ENCODE measurements at regions not wholly inside any gene's neighbourhood (a gene's known extent, or its start where the extent isn't known, plus 50 kb on each side); places are given as distances from the start of the nearest gene placed in this dataset.

DNA sequence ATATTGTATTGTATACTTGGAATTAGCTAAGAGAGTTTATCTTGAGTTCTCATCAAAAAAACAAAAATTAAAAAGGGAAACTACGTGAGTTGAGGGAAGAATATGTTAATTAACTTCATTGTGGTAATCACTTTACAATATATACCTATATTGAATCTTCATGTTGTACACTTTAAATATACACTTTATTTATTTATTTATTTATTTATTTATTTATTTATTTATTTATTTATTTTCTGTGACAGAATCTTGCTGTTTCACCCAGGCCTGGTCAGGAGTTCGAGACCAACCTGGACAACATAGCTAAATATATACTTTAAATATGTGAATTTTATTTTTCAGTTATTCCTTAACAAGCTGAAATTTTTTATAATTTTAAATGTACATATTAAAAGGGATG is 74.1 kb downstream of the VIP start:
- Histone ChIP-seq H2AK5ac (ENCODE audit: low read depth, low read length) (no peak overlapping the region), H4K91ac (ENCODE audit: insufficient read depth, low read depth, low read length) (no peak overlapping the region), H3K4me1 (ENCODE audit: control insufficient read depth, insufficient read depth, low read length) (no peaks in the 10 kb centered on the region), H3K79me1 (ENCODE audit: low read depth in 1 of 2, low read length in 2 of 2) (no peaks in the 10 kb centered on the region), H3K14ac (replicated peaks; ENCODE audit: low read depth, low read length) (no peak overlapping the region), H3K9me3 (ENCODE audit: control insufficient read depth, insufficient read depth, low read length) (no peaks in the 10 kb centered on the region), H2AK9ac (replicated peaks; ENCODE audit: low read depth, low read length, poor library complexity) (no peak overlapping the region), H4K5ac (ENCODE audit: low read depth, low read length) (no peak overlapping the region), H3K9ac (ENCODE audit: low read depth, low read length) (no peak overlapping the region), H3K36me3 (ENCODE audit: control insufficient read depth, insufficient read depth, low read length) (no peaks in the 10 kb centered on the region), H4K8ac (ENCODE audit: low read depth in 2 of 2, low read length in 2 of 2) (no peak overlapping the region), H3K9me1 (ENCODE audit: insufficient read depth, low read length) (no peaks in the 10 kb centered on the region), H3K4me2 (ENCODE audit: low read depth, low read length) (no peak overlapping the region), H3K27ac (ENCODE audit: insufficient read depth, low read length) (no peak overlapping the region), H3K4me3 (ENCODE audit: insufficient read depth, low read depth, low read length) (no peak overlapping the region), H2AFZ (replicated peaks; ENCODE audit: low read length, poor library complexity) (no peak overlapping the region), H3K56ac (ENCODE audit: extremely low read depth, insufficient read depth, low read length) (no peak overlapping the region), H3K27me3 (ENCODE audit: control insufficient read depth, insufficient read depth, low read length) (no peaks in the 10 kb centered on the region; the same call in 1 of the 2 replicates), H4K20me1 (ENCODE audit: insufficient read depth, low read length) (no peaks in the 10 kb centered on the region), H2BK15ac (ENCODE audit: low read depth, low read length) (no peak overlapping the region), H2BK20ac (ENCODE audit: low read depth, low read length) (no peak overlapping the region), H3K23ac (ENCODE audit: low read depth, low read length) (no peak overlapping the region), H3K4ac (ENCODE audit: low read depth, low read length) (no peak overlapping the region), H2BK120ac (ENCODE audit: low read depth, low read length) (no peak overlapping the region), H3K18ac (ENCODE audit: low read depth, low read length) (no peak overlapping the region), H2BK5ac (ENCODE audit: low read depth, low read length, poor library complexity, severe bottlenecking) (no peak overlapping the region)
- intact Hi-C loops (cut with micrococcal nuclease) (no loop called here), dilution Hi-C loops (cut with HindIII; ENCODE audit: low sequenced_read_pairs, unreplicated experiment) (no loop called here), in situ Hi-C loops (cut with MboI; ENCODE audit: low sequenced_read_pairs) (no loop called here)
- no peak for DNase-seq
- WGBS, 2 experiments (ENCODE audit: extremely low coverage in 2 of 2, insufficient read length in 1 of 2): no CpG with 5 or more reads among the region's 2 CpGs
- no peak for ATAC-seq (ENCODE audit: low read depth)
- BruUV-seq (replicated peaks): no TSS peak
- ChIA-PET CTCF (no interaction called here), POLR2A (ENCODE audit: unreplicated experiment) (interaction anchor here (0.6 kb wide), 1 partner anchor 116 kb away, joined by 3 read pairs; no protein-coding TSS in a partner anchor)
- TF ChIP-seq CHD1 (IDR thresholded peaks at IDR 0.05; ENCODE audit: low read depth, low read length) (no peak), BHLHE40 (IDR thresholded peaks at IDR 0.05; ENCODE audit: low read depth, low read length) (no peak), RCOR1 (IDR thresholded peaks at IDR 0.05; ENCODE audit: insufficient replicate concordance, low read length) (no peak), RFX5 (IDR thresholded peaks at IDR 0.05; ENCODE audit: low read depth, low read length) (no peak), RAD21 (IDR thresholded peaks at IDR 0.05; ENCODE audit: low read length) (no peak), FOS (IDR thresholded peaks at IDR 0.05; ENCODE audit: low read depth, low read length) (no peak)
